ENCODE measurements at regions not wholly inside any gene's neighbourhood (a gene's known extent, or its start where the extent isn't known, plus 50 kb on each side); places are given as distances from the start of the nearest gene placed in this dataset.
A peak's percentile ranks its signal among the peaks of the same experiment; 100 is the strongest.

GRCh38 chr10:31604646-31605170 lies 285.7 kb downstream of the ZEB1 start (continued):
- TF ChIP-seq ETS1 (IDR thresholded peaks at IDR 0.05): no peak
- TF ChIP-seq ZNF114 (CRISPR knock-in tag; IDR thresholded peaks at IDR 0.05): no peak
- TF ChIP-seq ZNF462 (CRISPR knock-in tag; IDR thresholded peaks at IDR 0.05): no peak
- no peak for TF ChIP-seq JUNB (IDR thresholded peaks at IDR 0.05; ENCODE audit: unreplicated experiment)

- peaks cover 13% of the 10 kb centered on the region for H3K27me3 Mint-ChIP-seq (ENCODE audit: insufficient read depth, low read depth, poor library complexity)
- ATAC-seq (no peak), DNase-seq (ENCODE audit: low spot score) (peak; percentile 24)
- Histone ChIP-seq H4K20me1 (replicated peaks; ENCODE audit: insufficient read depth) (no peaks in the 10 kb centered on the region), H3K4me1 (ENCODE audit: insufficient read depth) (peaks cover 10% of the 10 kb centered on the region; the same call in 1 of the 2 replicates), H3K4me2 (peak overlapping the region; percentile 51; the same call in 1 of the 2 replicates), H3K27ac (ENCODE audit: low read depth) (no peak overlapping the region), H3K27me3 (ENCODE audit: insufficient read depth) (no peaks in the 10 kb centered on the region), H3K79me2 (replicated peaks; ENCODE audit: insufficient read depth) (no peaks in the 10 kb centered on the region), H3K9me2 (ENCODE audit: insufficient read depth) (peaks cover 12% of the 10 kb centered on the region), H2AFZ (peak overlapping the region; percentile 96), H3K4me3 (no peak overlapping the region; the same call in 1 of the 2 replicates), H3F3A (replicated peaks; ENCODE audit: low read depth) (no peaks in the 10 kb centered on the region), H3K36me3 (ENCODE audit: insufficient read depth) (no peaks in the 10 kb centered on the region)
- peak overlapping the region; percentile 69 for H3K4me3 Mint-ChIP-seq
- peaks cover 7% of the 10 kb centered on the region; the same call in 2 of the 3 replicates for H3K4me1 Mint-ChIP-seq
- no peak for TF ChIP-seq STAT1 (IDR thresholded peaks at IDR 0.05; ENCODE audit: unreplicated experiment)
- H3K36me3 Mint-ChIP-seq (ENCODE audit: low read depth): no peaks in the 10 kb centered on the region; the same call in 2 of the 3 replicates
- no peak overlapping the region for H3K27ac Mint-ChIP-seq
- H3K9me3 Mint-ChIP-seq: no peaks in the 10 kb centered on the region; the same call in 1 of the 3 replicates
These were observed 285.1 kb downstream of the ZEB1 start for GRCh38 chr10:31604096-31604495.

Data from GM23338 (cell line).